Tibial artery (tissue), 4 donors: ENCODE measurements at regions not wholly inside any gene's neighbourhood (a gene's known extent, or its start where the extent isn't known, plus 50 kb on each side); places are given as distances from the start of the nearest gene placed in this dataset.

ENCODE experiments used
- DNase-seq, 2 donors: peaks; one replicate each; pipeline ENCODE4 v3.0.0-alpha.2; 2019
- H3K27ac ChIP-seq, 2 donors: fragments of 200-600 bp; sonication (generic) in 1 of 2; 1 replicate in 1 of 2; 2 replicates in 1 of 2; pipeline ENCODE4 v1.5.1; 2018 to 2019; ENCODE audit warnings: mild to moderate bottlenecking in 1 of 2
- H3K27me3 ChIP-seq, 2 donors: fragments of 200-600 bp; sonication (generic) in 1 of 2; one replicate each; pipeline versions ENCODE4 v1.5.1 to v1.6.0; 2016 to 2019
- H3K36me3 ChIP-seq, 3 donors: fragments of 200-600 bp; sonication (generic) in 2 of 3; one replicate each; pipeline ENCODE4 v1.5.1; 2016 to 2019; ENCODE audit warnings: mild to moderate bottlenecking in 2 of 3
- H3K4me1 ChIP-seq, 4 donors: fragments of 200-600 bp; sonication (generic) in 2 of 4; 1 replicate in 3 of 4; 2 replicates in 1 of 4; pipeline ENCODE4 v1.5.1; 2016 to 2019
- H3K4me3 ChIP-seq, 2 donors: fragments of 200-600 bp; sonication (generic) in 1 of 2; 1 replicate in 1 of 2; 2 replicates in 1 of 2; pipeline ENCODE4 v1.5.1; 2018 to 2019; ENCODE audit warnings: mild to moderate bottlenecking in 2 of 2
- H3K9me3 ChIP-seq, 3 donors: fragments of 200-600 bp; sonication (generic) in 1 of 3; one replicate each; pipeline ENCODE4 v1.5.1; 2016 to 2019
- CTCF ChIP-seq, 2 experiments: fragments of 200-600 bp in 1 of 2; fragments of 450-650 bp in 1 of 2; IDR thresholded peaks; one replicate each; pipeline ENCODE4 v1.5.1; 2017 to 2019; ENCODE audit warnings: antibody characterized with exemption in 2 of 2, mild to moderate bottlenecking in 1 of 2, moderate library complexity in 1 of 2
- intact Hi-C: fragments of 100-400 bp; cut with DNase I; formaldehyde crosslinking; loops from one replicate; pipeline ENCODE4 v1.15.0; 2023; ENCODE audit warnings: low total_unique reads

DNA sequence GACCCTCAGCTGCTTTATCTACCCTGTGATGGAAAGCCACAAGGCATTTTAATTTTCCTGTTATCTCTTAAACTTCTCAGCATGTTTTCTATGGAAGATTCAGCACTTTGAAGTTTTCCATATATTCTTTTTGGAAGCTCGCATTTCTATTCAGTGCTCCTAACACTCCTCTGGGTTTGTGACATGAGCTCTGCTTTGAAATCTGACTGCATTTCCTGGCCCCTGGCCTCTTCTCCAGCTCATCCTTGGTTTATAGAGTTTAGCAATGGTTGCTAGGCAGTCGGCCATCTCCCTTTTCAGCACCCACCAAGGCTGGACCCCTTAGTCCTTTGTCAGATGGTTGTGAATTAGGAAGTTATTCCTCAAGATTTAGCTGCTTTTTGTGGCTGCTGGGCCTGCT, 150.6 kb downstream of the KCNA5 start:
- no peak for DNase-seq
- TF ChIP-seq CTCF (IDR thresholded peaks at IDR 0.05), result no peak
- H3K4me1 ChIP-seq, result no peaks in the 10 kb centered on the region
- H3K4me3 ChIP-seq, result no peak overlapping the region
- no peak overlapping the region for H3K27ac ChIP-seq
- intact Hi-C loops, result no loop called here
- no peaks in the 10 kb centered on the region for H3K9me3 ChIP-seq
- peaks cover 0 to 5% of the 10 kb centered on the region in 2 donors for H3K27me3 ChIP-seq
- no peaks in the 10 kb centered on the region for H3K36me3 ChIP-seq

DNA sequence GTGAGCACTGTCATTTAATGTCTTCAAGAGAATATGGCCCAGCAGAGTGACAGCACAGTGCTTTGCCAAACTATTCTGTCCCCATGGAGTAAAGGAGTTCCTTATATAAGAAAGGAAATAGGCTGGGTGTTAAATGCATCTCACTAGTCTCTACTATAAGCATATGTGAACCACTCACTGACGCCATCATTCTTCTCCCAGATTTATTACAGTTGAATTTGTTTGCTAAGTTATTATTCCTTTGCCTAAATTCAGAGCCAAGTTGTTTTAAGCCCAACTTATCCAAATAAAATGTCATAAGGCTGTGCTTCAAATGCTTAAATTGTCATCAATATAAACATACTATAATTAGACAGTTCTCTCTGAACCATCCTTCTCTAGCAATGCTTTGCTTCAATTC, 151.6 kb downstream of the KCNA5 start:
- H3K9me3 ChIP-seq, result no peaks in the 10 kb centered on the region
- no peak overlapping the region for H3K4me3 ChIP-seq
- intact Hi-C loops, result no loop called here
- peaks cover 0 to 5% of the 10 kb centered on the region in 2 donors for H3K27me3 ChIP-seq
- DNase-seq, result no peak
- no peak for TF ChIP-seq CTCF (IDR thresholded peaks at IDR 0.05)
- H3K27ac ChIP-seq, result no peak overlapping the region
- no peaks in the 10 kb centered on the region for H3K4me1 ChIP-seq
- H3K36me3 ChIP-seq, result no peaks in the 10 kb centered on the region

DNA sequence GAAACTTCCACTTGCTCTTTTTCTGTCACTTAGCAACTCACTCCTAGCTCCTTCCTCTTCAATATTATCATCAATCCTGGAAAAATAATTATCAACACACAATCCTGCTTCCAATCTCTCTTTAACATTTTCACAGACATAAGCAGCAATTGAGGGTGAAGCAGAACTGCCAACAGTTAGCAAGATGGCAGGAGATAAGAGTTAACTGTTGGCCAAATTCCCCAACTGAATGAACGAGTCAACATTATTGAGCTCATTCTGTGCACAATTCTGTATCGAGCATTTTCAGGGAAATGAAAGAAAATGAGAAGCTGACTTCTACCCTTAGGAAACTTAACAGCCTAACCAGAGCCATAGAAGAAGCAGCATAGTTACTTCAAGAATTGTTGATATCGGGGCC, 152.0 kb downstream of the KCNA5 start:
- intact Hi-C loops, result no loop called here
- Histone ChIP-seq H3K9me3 (no peaks in the 10 kb centered on the region), H3K4me3 (no peak overlapping the region), H3K36me3 (no peaks in the 10 kb centered on the region), H3K27ac (no peak overlapping the region), H3K27me3 (peaks cover 0 to 5% of the 10 kb centered on the region in 2 donors), H3K4me1 (no peaks in the 10 kb centered on the region)
- no peak for TF ChIP-seq CTCF (IDR thresholded peaks at IDR 0.05)
- DNase-seq, result no peak

GRCh38 chr12:5197131-5197530, 153.5 kb downstream of the KCNA5 start:
- TF ChIP-seq CTCF (IDR thresholded peaks at IDR 0.05), result no peak
- Histone ChIP-seq H3K27ac (no peak overlapping the region), H3K9me3 (no peaks in the 10 kb centered on the region), H3K4me3 (no peak overlapping the region), H3K4me1 (no peaks in the 10 kb centered on the region), H3K27me3 (peaks cover 0 to 5% of the 10 kb centered on the region in 2 donors), H3K36me3 (no peaks in the 10 kb centered on the region)
- intact Hi-C loops, result no loop called here
- DNase-seq, result no peak

GRCh38 chr12:5197656-5198055, 154.0 kb downstream of the KCNA5 start:
- DNase-seq, result no peak
- Histone ChIP-seq H3K36me3 (no peaks in the 10 kb centered on the region), H3K9me3 (no peaks in the 10 kb centered on the region), H3K4me1 (no peaks in the 10 kb centered on the region), H3K27me3 (peaks cover 0 to 5% of the 10 kb centered on the region in 2 donors), H3K27ac (no peak overlapping the region), H3K4me3 (no peak overlapping the region)
- intact Hi-C loops, result no loop called here
- TF ChIP-seq CTCF (IDR thresholded peaks at IDR 0.05), result no peak
